Ishikawa (cell line): ENCODE measurements at regions not wholly inside any gene's neighbourhood (a gene's known extent, or its start where the extent isn't known, plus 50 kb on each side); places are given as distances from the start of the nearest gene placed in this dataset.

ENCODE experiments used
- CEBPB ChIP-seq: IDR thresholded peaks from 2 replicates; pipeline ENCODE4 v1.6.1; 2012
- CREB1 ChIP-seq: IDR thresholded peaks from 2 replicates; pipeline ENCODE4 v1.6.1; 2012; ENCODE audit warnings: low read depth
- EGR1 ChIP-seq: IDR thresholded peaks from 2 replicates; pipeline ENCODE4 v1.6.1; 2012
- EP300 ChIP-seq: IDR thresholded peaks from 2 replicates; pipeline ENCODE4 v1.6.1; 2012; ENCODE audit warnings: borderline replicate concordance
- FOXM1 ChIP-seq: IDR thresholded peaks from 2 replicates; pipeline ENCODE4 v1.6.1; 2012; ENCODE audit warnings: low read depth, borderline replicate concordance
- NFIC ChIP-seq: IDR thresholded peaks from 2 replicates; pipeline ENCODE4 v1.6.1; 2012
- RAD21 ChIP-seq: IDR thresholded peaks from 2 replicates; pipeline ENCODE4 v1.6.1; 2012; ENCODE audit warnings: low read depth
- REST ChIP-seq: IDR thresholded peaks from 2 replicates; pipeline ENCODE4 v1.6.1; 2012; ENCODE audit warnings: low read depth, mild to moderate bottlenecking
- TAF1 ChIP-seq: IDR thresholded peaks from 2 replicates; pipeline ENCODE4 v1.6.1; 2012; ENCODE audit warnings: low read depth, mild to moderate bottlenecking
- TCF12 ChIP-seq: IDR thresholded peaks from 2 replicates; pipeline ENCODE4 v1.6.1; 2012; ENCODE audit warnings: low read depth
- TEAD4 ChIP-seq: IDR thresholded peaks from 2 replicates; pipeline ENCODE4 v1.6.1; 2012
- YY1 ChIP-seq: IDR thresholded peaks from 2 replicates; pipeline ENCODE4 v1.6.1; 2012; ENCODE audit warnings: low read depth
- ZBTB7A ChIP-seq: IDR thresholded peaks from 2 replicates; pipeline ENCODE4 v1.6.1; 2012; ENCODE audit warnings: low read depth
- TF ChIP-seq, protein P1 (sequence below): IDR thresholded peaks from 2 replicates; pipeline ENCODE4 v1.6.1; 2012
- TF ChIP-seq, protein P2 (sequence below): IDR thresholded peaks from 2 replicates; pipeline ENCODE4 v1.6.1; 2012

GRCh38 chr1:239914751-239915231 is 176.9 kb upstream of the FMN2 start:
- TF ChIP-seq REST (no peak), EGR1 (no peak), CEBPB (no peak), EP300 (no peak), NFIC (no peak), FOXM1 (no peak), ZBTB7A (no peak), TEAD4 (no peak), TCF12 (no peak), TAF1 (no peak), CREB1 (no peak), YY1 (no peak), RAD21 (no peak)
- TF ChIP-seq, protein P1, sequence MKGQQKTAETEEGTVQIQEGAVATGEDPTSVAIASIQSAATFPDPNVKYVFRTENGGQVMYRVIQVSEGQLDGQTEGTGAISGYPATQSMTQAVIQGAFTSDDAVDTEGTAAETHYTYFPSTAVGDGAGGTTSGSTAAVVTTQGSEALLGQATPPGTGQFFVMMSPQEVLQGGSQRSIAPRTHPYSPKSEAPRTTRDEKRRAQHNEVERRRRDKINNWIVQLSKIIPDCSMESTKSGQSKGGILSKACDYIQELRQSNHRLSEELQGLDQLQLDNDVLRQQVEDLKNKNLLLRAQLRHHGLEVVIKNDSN = no peak
- TF ChIP-seq, protein P2, sequence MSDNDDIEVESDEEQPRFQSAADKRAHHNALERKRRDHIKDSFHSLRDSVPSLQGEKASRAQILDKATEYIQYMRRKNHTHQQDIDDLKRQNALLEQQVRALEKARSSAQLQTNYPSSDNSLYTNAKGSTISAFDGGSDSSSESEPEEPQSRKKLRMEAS = no peak

- TF ChIP-seq TCF12 (no peak), CEBPB (no peak), FOXM1 (no peak), ZBTB7A (no peak), YY1 (no peak), EP300 (no peak), NFIC (no peak), EGR1 (no peak)
Measured at GRCh38 chr1:239918634-239919033, 173.0 kb upstream of the FMN2 start.

- TF ChIP-seq YY1 (no peak), CREB1 (no peak), NFIC (no peak), REST (no peak), CEBPB (no peak)
Measured at GRCh38 chr1:239920214-239920613, 171.5 kb upstream of the FMN2 start.

DNA sequence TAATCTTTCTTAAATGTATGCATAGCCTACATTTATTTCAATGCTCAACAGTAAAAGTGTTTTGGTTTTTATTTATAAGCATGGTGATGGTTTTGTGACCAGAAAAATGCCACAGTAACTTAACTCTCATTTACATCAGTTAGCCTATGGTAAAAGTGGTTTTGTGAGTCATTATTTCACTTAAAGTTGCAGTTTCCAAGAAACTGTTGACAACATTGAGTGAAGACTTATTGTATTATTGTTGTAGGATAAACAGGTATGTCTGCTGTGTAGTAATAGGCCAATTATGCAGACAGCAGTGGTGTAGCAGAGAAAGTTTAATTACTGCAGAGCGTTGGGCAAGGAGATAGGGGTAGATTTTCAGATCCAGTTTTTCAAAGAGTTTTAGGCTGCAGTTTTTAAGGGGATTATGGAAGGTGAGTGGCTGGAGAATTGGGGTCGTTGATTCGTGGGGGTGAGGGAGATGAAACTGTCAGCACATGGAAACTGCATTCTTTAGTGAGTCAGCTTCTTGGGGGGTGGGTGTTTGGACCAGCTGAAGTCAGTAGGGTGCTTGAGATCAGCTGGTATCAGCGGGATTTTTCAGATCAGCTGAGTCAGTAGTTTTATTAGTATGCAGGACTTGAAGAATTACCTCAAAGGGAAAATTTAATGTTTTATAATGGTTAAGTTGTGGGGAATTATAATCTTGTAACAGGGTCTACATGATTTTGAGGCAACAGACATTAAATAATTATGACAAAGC is 168.7 kb upstream of the FMN2 start:
- TF ChIP-seq CREB1 (no peak), FOXM1 (no peak), TAF1 (no peak), EP300 (no peak), RAD21 (no peak), YY1 (no peak), ZBTB7A (no peak), TEAD4 (no peak), NFIC (no peak), CEBPB (no peak), TCF12 (no peak), REST (no peak), EGR1 (no peak)
- TF ChIP-seq, protein P1 = no peak
- TF ChIP-seq, protein P2 = no peak
